K562 (cell line): ENCODE measurements at regions not wholly inside any gene's neighbourhood (a gene's known extent, or its start where the extent isn't known, plus 50 kb on each side); places are given as distances from the start of the nearest gene placed in this dataset.

ENCODE experiments used
- ADNP ChIP-seq: fragments of 200-800 bp; sonication (Bioruptor generic); IDR thresholded peaks from 2 replicates; pipeline ENCODE4 v1.6.1; 2016; ENCODE audit warnings: missing genetic modification characterization, missing compliant biosample characterization
- BMI1 ChIP-seq: fragments of 150-350 bp; IDR thresholded peaks from 2 replicates; pipeline ENCODE4 v1.6.1; 2014; ENCODE audit warnings: low read length
- EP300 ChIP-seq: IDR thresholded peaks from 2 replicates; pipeline ENCODE4 v1.6.1; 2012; ENCODE audit warnings: low read length, improper control_type of control experiment
- EZH2 ChIP-seq: IDR thresholded peaks from 2 replicates; pipeline ENCODE4 v1.6.1; 2012; ENCODE audit warnings: low read depth, mild to moderate bottlenecking, inconsistent platforms, low read length, borderline replicate concordance
- GTF2E2 ChIP-seq: fragments of 200-800 bp; sonication (Bioruptor generic); IDR thresholded peaks from 2 replicates; pipeline ENCODE4 v1.6.1; 2016; ENCODE audit warnings: missing genetic modification characterization, missing compliant biosample characterization
- KDM1A ChIP-seq, 2 experiments: fragments of 450-650 bp; IDR thresholded peaks; 2 replicates each; pipeline ENCODE4 v1.6.1; 2016; ENCODE audit warnings: mild to moderate bottlenecking in 2 of 2
- NFYB ChIP-seq: IDR thresholded peaks from 2 replicates; pipeline ENCODE4 v1.6.1; 2011; ENCODE audit warnings: mild to moderate bottlenecking, moderate library complexity; ENCODE audit not compliant: insufficient read length; ENCODE audit errors: extremely low read depth
- ZBTB7A ChIP-seq: IDR thresholded peaks from 2 replicates; pipeline ENCODE4 v1.6.1; 2011; ENCODE audit warnings: low read depth, mild to moderate bottlenecking, low read length, moderate library complexity, borderline replicate concordance; ENCODE audit not compliant: control insufficient read depth
- ZKSCAN1 ChIP-seq: fragments of 150-350 bp; IDR thresholded peaks from 2 replicates; pipeline ENCODE4 v1.6.1; 2016; ENCODE audit warnings: low read depth, low read length
- ZNF717 ChIP-seq: fragments of 250-450 bp; sonication (Bioruptor Pico); IDR thresholded peaks from 2 replicates; pipeline ENCODE4 v1.5.0; 2021
- TF ChIP-seq, protein P1 (sequence below), 3 experiments: IDR thresholded peaks in 2 of 3; conservative IDR thresholded peaks in 1 of 3; 2 replicates each; pipeline ENCODE4 v1.5.1; 2011 to 2012; ENCODE audit warnings: low read length in 3 of 3, mild to moderate bottlenecking in 3 of 3, control low read depth in 2 of 3, improper control_type of control experiment in 1 of 3, inconsistent platforms in 1 of 3, low read depth in 1 of 3, mixed read lengths in 1 of 3, moderate library complexity in 1 of 3; ENCODE audit not compliant: insufficient read depth in 2 of 3
- TF ChIP-seq, protein P2 (sequence below): sonication (generic); formaldehyde crosslinking; IDR thresholded peaks from 2 replicates; pipeline ENCODE4 v1.8.0; 2022; ENCODE audit warnings: mild to moderate bottlenecking, missing genetic modification reagents
- TF ChIP-seq, protein P3 (sequence below): fragments of 450-650 bp; IDR thresholded peaks from 2 replicates; pipeline ENCODE4 v1.6.1; 2016; ENCODE audit warnings: antibody characterized with exemption

DNA sequence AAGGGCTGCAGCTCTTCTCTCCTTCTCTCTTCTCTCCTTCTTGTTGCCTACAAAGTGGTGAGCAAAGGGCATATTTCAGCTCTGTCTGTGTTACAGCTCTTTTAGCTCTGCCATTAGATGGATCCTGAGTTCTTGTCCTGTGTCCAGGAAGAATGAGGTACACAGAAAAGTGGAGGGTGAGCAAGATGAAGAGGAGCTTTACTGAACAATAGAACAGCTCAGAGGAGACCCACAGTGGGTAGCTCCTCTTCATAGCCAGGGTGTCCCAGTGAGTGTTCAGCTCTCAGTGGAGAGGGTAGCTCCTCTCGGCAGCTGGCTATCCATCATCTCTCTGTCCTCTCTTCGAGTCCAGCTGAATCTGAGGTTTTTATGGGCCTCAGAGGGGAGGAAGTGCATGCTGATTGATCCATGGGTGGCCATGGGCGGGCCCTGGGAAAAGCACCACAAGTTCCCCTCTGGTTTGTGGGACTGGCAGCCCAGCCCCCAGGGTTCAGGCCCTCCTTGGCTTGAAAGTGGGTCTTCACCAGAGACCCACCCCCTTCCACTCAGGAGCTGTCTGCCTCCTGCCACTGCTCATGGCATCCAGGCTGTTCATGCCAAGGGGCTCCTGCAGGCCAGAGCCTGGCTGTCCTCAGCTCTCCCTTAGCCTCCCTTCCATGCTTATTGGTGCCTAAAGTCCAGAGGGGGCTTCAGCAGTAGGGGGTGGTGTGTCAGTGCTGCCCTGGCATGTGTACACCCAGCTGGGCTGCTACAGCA, 109.1 kb upstream of the FAM180A start:
- no peak for TF ChIP-seq ZBTB7A
- TF ChIP-seq, protein P1, sequence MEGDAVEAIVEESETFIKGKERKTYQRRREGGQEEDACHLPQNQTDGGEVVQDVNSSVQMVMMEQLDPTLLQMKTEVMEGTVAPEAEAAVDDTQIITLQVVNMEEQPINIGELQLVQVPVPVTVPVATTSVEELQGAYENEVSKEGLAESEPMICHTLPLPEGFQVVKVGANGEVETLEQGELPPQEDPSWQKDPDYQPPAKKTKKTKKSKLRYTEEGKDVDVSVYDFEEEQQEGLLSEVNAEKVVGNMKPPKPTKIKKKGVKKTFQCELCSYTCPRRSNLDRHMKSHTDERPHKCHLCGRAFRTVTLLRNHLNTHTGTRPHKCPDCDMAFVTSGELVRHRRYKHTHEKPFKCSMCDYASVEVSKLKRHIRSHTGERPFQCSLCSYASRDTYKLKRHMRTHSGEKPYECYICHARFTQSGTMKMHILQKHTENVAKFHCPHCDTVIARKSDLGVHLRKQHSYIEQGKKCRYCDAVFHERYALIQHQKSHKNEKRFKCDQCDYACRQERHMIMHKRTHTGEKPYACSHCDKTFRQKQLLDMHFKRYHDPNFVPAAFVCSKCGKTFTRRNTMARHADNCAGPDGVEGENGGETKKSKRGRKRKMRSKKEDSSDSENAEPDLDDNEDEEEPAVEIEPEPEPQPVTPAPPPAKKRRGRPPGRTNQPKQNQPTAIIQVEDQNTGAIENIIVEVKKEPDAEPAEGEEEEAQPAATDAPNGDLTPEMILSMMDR (IDR thresholded peaks at IDR 0.05 in 2 of 3, conservative IDR thresholded peaks at IDR 0.05 in 1 of 3; ENCODE audit: insufficient read depth in 2 of 3, low read depth in 1 of 3, low read length in 3 of 3): no peak
- no peak for TF ChIP-seq GTF2E2 (tag)
- no peak for TF ChIP-seq EP300
- no peak for TF ChIP-seq BMI1
- TF ChIP-seq, protein P2, sequence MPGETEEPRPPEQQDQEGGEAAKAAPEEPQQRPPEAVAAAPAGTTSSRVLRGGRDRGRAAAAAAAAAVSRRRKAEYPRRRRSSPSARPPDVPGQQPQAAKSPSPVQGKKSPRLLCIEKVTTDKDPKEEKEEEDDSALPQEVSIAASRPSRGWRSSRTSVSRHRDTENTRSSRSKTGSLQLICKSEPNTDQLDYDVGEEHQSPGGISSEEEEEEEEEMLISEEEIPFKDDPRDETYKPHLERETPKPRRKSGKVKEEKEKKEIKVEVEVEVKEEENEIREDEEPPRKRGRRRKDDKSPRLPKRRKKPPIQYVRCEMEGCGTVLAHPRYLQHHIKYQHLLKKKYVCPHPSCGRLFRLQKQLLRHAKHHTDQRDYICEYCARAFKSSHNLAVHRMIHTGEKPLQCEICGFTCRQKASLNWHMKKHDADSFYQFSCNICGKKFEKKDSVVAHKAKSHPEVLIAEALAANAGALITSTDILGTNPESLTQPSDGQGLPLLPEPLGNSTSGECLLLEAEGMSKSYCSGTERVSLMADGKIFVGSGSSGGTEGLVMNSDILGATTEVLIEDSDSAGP: no peak
- TF ChIP-seq ZKSCAN1: no peak
- TF ChIP-seq ZNF717 (CRISPR knock-in tag): no peak
- TF ChIP-seq, protein P3, sequence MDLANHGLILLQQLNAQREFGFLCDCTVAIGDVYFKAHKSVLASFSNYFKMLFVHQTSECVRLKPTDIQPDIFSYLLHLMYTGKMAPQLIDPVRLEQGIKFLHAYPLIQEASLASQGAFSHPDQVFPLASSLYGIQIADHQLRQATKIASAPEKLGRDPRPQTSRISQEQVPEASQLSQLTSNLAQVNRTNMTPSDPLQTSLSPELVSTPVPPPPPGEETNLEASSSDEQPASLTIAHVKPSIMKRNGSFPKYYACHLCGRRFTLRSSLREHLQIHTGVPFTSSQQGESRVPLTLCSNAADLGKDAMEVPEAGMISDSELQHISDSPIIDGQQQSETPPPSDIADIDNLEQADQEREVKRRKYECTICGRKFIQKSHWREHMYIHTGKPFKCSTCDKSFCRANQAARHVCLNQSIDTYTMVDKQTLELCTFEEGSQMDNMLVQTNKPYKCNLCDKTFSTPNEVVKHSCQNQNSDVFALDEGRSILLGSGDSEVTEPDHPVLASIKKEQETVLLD: no peak
- TF ChIP-seq NFYB: no peak
- TF ChIP-seq ADNP: no peak
- TF ChIP-seq EZH2: no peak
- TF ChIP-seq KDM1A (IDR thresholded peaks at IDR 0.05): no peak
